ENCODE measurements at regions not wholly inside any gene's neighbourhood (a gene's known extent, or its start where the extent isn't known, plus 50 kb on each side); places are given as distances from the start of the nearest gene placed in this dataset.

GRCh38 chr2:173446722-173447121 lies 92.0 kb downstream of the CDCA7 start:
- TF ChIP-seq CTCF (IDR thresholded peaks at IDR 0.05) (no peak), POLR2AphosphoS5 (IDR thresholded peaks at IDR 0.05) (no peak)

All from transverse colon (tissue), 4 donors.